ENCODE measurements at regions not wholly inside any gene's neighbourhood (a gene's known extent, or its start where the extent isn't known, plus 50 kb on each side); places are given as distances from the start of the nearest gene placed in this dataset.

DNA sequence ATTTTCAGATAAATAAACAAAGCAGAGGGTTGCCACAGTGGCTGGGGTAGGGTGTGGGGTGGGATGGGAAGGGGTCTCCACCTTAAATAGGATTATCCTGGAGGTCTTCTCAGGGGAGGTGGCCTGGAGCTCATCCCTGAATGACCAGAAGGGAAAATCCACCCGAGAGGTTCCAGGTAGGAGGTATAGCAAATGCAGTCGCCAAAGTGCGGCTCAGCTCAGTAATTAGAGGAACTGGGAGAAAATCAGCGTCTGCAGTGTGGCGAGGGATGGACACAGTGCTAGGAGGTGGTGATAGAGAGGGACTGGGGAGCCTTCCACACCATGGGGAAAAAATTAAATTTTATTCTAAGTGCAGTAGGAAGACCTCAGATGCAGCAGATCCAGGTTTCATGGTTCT is 584.5 kb downstream of the MATN1 start:
- ChIA-PET CTCF (no interaction called here), RAD21 (ENCODE audit: unreplicated experiment) (no interaction called here)

More for the DNA sequence above, 584.5 kb downstream of the MATN1 start:
- no peak overlapping the region for H3K9ac ChIP-seq (ENCODE audit: control insufficient read depth, insufficient read depth, low read length)
- no peaks in the 10 kb centered on the region for H3K9me3 ChIP-seq (replicated peaks; ENCODE audit: control insufficient read depth, insufficient read depth, low read length)
- no peak overlapping the region for H3K4me3 ChIP-seq
- TF ChIP-seq FOXM1 (IDR thresholded peaks at IDR 0.05; ENCODE audit: low read depth, low read length), result no peak
- no peak for TF ChIP-seq SMC3 (IDR thresholded peaks at IDR 0.05; ENCODE audit: borderline replicate concordance, low read length)
- no peak for TF ChIP-seq USF1 (IDR thresholded peaks at IDR 0.05; ENCODE audit: borderline replicate concordance, extremely low read length, insufficient read depth, low read depth, low read length)
- TF ChIP-seq CBX5 (IDR thresholded peaks at IDR 0.05; ENCODE audit: low read depth), result no peak
- no peak for TF ChIP-seq HDAC2 (IDR thresholded peaks at IDR 0.05)
- TF ChIP-seq, protein P1, sequence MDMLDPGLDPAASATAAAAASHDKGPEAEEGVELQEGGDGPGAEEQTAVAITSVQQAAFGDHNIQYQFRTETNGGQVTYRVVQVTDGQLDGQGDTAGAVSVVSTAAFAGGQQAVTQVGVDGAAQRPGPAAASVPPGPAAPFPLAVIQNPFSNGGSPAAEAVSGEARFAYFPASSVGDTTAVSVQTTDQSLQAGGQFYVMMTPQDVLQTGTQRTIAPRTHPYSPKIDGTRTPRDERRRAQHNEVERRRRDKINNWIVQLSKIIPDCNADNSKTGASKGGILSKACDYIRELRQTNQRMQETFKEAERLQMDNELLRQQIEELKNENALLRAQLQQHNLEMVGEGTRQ (IDR thresholded peaks at IDR 0.05; ENCODE audit: borderline replicate concordance, low read depth, low read length), result no peak
- TF ChIP-seq WRNIP1 (IDR thresholded peaks at IDR 0.05; ENCODE audit: borderline replicate concordance, low read depth, low read length), result no peak
- no peak for TF ChIP-seq CHD2 (IDR thresholded peaks at IDR 0.05; ENCODE audit: borderline replicate concordance, low read depth, low read length)
- TF ChIP-seq NFYB (IDR thresholded peaks at IDR 0.05; ENCODE audit: insufficient read depth, low read depth, low read length), result no peak
- no peak for TF ChIP-seq NR2C2 (IDR thresholded peaks at IDR 0.05; ENCODE audit: borderline replicate concordance, control insufficient read depth, insufficient read length, low read depth)
- TF ChIP-seq TAF1 (IDR thresholded peaks at IDR 0.05; ENCODE audit: borderline replicate concordance, low read depth, low read length), result no peak
- TF ChIP-seq HDAC6 (IDR thresholded peaks at IDR 0.05; ENCODE audit: unreplicated experiment), result no peak
- no peak for TF ChIP-seq MEF2A (IDR thresholded peaks at IDR 0.05; ENCODE audit: insufficient read depth, low read depth, low read length)
- H3K79me2 ChIP-seq (ENCODE audit: control insufficient read depth, insufficient read depth, low read length), result no peaks in the 10 kb centered on the region
- H3K27me3 ChIP-seq (replicated peaks in 1 of 2; ENCODE audit: control insufficient read depth in 2 of 2, insufficient read depth in 2 of 2, low read length in 1 of 2), result no peaks in the 10 kb centered on the region; a peak in 1 of 4 replicates
- no peak overlapping the region for H3K4me2 ChIP-seq (ENCODE audit: control insufficient read depth, insufficient read depth)
- H4K20me1 ChIP-seq (ENCODE audit: control insufficient read depth, insufficient read depth), result no peaks in the 10 kb centered on the region
- no peak overlapping the region for H3K27ac ChIP-seq (ENCODE audit: control insufficient read depth, insufficient read depth)
- intact Hi-C loops (cut with micrococcal nuclease; ENCODE audit: unreplicated experiment), result no loop called here
- DNase-seq (ENCODE audit: low read depth, low spot score) (no peak), ATAC-seq (no peak), FAIRE-seq (no peak)
- no peaks in the 10 kb centered on the region for H3K4me1 ChIP-seq (ENCODE audit: control insufficient read depth, insufficient read depth, low read length)
- in situ Hi-C loops (cut with MboI), result no loop called here
- 39% methylated on average over 5 of the region's 5 CpGs for WGBS (ENCODE audit: insufficient coverage, insufficient replicate concordance, low lambda C conversion rate, missing lambda C conversion rate)
- no TSS peak for BruUV-seq (replicated peaks)
- ChIA-PET POLR2A (no interaction called here), SMC1A (ENCODE audit: uncharacterized antibody, unreplicated experiment) (no interaction called here)
- no peaks in the 10 kb centered on the region for H3K36me3 ChIP-seq (ENCODE audit: control insufficient read depth in 2 of 2, insufficient read depth in 2 of 2, low read length in 1 of 2)
- H2AFZ ChIP-seq (ENCODE audit: control insufficient read depth, low read depth, low read length), result no peak overlapping the region
